Kidney capillary endothelial cell (primary cell): ENCODE measurements at regions not wholly inside any gene's neighbourhood (a gene's known extent, or its start where the extent isn't known, plus 50 kb on each side); places are given as distances from the start of the nearest gene placed in this dataset.
A peak's percentile ranks its signal among the peaks of the same experiment; 100 is the strongest.

Experiments used
- DNase-seq: peaks from one replicate; pipeline ENCODE4 v3.0.0-alpha.2; 2018; ENCODE audit warnings: low spot score

GRCh38 chr5:98065261-98065909 is 708.1 kb upstream of the RGMB start:
- DNase-seq, result no peak

GRCh38 chr5:98066910-98067309 is 706.6 kb upstream of the RGMB start:
- no peak for DNase-seq

- DNase-seq, result no peak
These were observed 703.5 kb upstream of the RGMB start for GRCh38 chr5:98069876-98070512.

GRCh38 chr5:98072921-98073320 is 700.5 kb upstream of the RGMB start:
- DNase-seq, result no peak

- DNase-seq, result no peak
These were observed 697.0 kb upstream of the RGMB start for GRCh38 chr5:98076501-98076900.

GRCh38 chr5:98085593-98085992 is 687.9 kb upstream of the RGMB start:
- no peak for DNase-seq

GRCh38 chr5:98095072-98095471 is 678.4 kb upstream of the RGMB start:
- DNase-seq, result no peak

GRCh38 chr5:98096155-98096554 is 677.3 kb upstream of the RGMB start:
- DNase-seq, result no peak

GRCh38 chr5:98099448-98100105 is 673.9 kb upstream of the RGMB start:
- no peak for DNase-seq

GRCh38 chr5:98101131-98101530 is 672.3 kb upstream of the RGMB start:
- no peak for DNase-seq

GRCh38 chr5:98102936-98103335 is 670.5 kb upstream of the RGMB start:
- no peak for DNase-seq

- no peak for DNase-seq
These were observed 669.7 kb upstream of the RGMB start for GRCh38 chr5:98103807-98104206.

- no peak for DNase-seq
These were observed 668.8 kb upstream of the RGMB start for GRCh38 chr5:98104454-98105188.

GRCh38 chr5:98105681-98106080 is 667.8 kb upstream of the RGMB start:
- DNase-seq, result no peak

GRCh38 chr5:98106116-98107031 is 667.1 kb upstream of the RGMB start:
- no peak for DNase-seq

- peak; percentile 84 for DNase-seq
These were observed 665.0 kb upstream of the RGMB start for GRCh38 chr5:98108497-98108896.

- peak; percentile 36 for DNase-seq
These were observed 663.9 kb upstream of the RGMB start for GRCh38 chr5:98109561-98110006.

- no peak for DNase-seq
These were observed 663.2 kb upstream of the RGMB start for GRCh38 chr5:98110282-98110691.

- no peak for DNase-seq
These were observed 662.7 kb upstream of the RGMB start for GRCh38 chr5:98110791-98111190.

- DNase-seq, result no peak
These were observed 661.8 kb upstream of the RGMB start for GRCh38 chr5:98111686-98112085.
